GM19395 (cell line): ENCODE measurements at regions not wholly inside any gene's neighbourhood (a gene's known extent, or its start where the extent isn't known, plus 50 kb on each side); places are given as distances from the start of the nearest gene placed in this dataset.

ENCODE experiments used
- ATAC-seq: cut with Tn5 transposase; IDR thresholded peaks from one replicate; pipeline ENCODE4 v1.9.1; 2021; ENCODE audit warnings: mild to moderate bottlenecking, moderate library complexity; ENCODE audit not compliant: unreplicated experiment

- no peak for ATAC-seq
Measured at GRCh38 chr3:68328049-68328448, 604.3 kb downstream of the TAFA4 start.

- ATAC-seq, result no peak
Measured at GRCh38 chr3:68315964-68316363, 616.4 kb downstream of the TAFA4 start.

GRCh38 chr3:68315546-68315945 lies 616.8 kb downstream of the TAFA4 start:
- ATAC-seq, result no peak

DNA sequence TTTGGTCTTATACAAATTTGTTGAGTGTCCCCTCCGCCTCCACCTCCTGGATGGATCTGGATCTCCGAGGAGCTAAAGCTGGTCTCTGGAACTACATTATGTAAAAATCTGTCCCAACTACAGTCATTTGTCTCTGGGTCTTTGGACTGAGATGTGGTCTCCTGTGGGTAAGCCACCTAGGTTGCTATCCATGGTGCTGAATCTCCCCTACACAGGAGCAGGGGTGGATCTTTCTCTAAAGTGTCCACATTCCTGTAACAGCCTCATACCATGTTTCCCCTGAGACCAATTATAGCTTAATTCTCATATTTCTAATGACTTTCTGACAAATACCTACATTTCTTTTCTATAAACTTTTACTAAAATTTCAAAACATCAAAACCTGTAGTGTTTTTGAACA lies 625.8 kb downstream of the TAFA4 start:
- no peak for ATAC-seq

- ATAC-seq, result no peak
Measured at GRCh38 chr3:68295457-68295856, 636.9 kb downstream of the TAFA4 start.

- ATAC-seq, result no peak
Measured at GRCh38 chr3:68290333-68290732, 635.9 kb upstream of the SUCLG2 start.

GRCh38 chr3:68288085-68288484 lies 633.7 kb upstream of the SUCLG2 start:
- no peak for ATAC-seq

DNA sequence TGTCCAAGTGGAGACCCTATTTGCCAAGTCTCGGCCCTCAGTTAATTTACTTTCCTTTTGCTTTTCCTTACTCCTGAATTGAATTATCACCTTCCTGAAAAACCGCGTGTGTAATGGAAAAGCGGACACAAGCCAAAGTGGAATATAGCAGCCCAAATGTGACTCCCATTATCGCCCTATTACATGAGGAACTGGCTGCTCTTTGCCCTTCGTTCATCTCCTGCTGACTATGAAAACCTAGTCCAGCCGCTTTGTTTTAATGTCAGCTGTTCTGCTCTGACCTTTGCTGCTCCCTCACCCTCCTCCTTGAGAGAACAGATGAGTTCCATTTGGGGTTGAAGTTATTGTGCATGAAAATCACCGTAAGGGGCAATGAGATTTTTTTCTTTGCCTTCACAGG lies 632.7 kb upstream of the SUCLG2 start:
- no peak for ATAC-seq

GRCh38 chr3:68274286-68274685 lies 619.9 kb upstream of the SUCLG2 start:
- ATAC-seq, result no peak

DNA sequence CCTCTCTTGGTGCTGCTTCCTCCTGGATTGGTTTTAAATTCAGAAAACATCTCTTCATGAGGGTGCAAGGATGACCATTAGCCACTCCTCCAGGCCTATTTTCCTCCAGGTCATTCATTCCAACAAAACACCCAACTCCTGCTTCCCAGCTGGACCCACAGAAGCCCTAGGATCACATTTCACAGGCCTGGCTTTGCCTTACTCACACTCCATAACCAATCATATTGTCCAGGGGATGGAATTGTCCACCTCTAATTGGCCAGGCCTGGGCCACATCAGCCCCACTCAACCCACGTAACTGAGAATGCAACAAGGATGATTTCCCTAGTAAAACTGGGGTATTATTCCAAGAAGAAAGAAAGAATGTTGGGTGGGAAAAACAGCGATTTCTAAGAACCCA lies 616.7 kb upstream of the SUCLG2 start:
- ATAC-seq, result no peak

DNA sequence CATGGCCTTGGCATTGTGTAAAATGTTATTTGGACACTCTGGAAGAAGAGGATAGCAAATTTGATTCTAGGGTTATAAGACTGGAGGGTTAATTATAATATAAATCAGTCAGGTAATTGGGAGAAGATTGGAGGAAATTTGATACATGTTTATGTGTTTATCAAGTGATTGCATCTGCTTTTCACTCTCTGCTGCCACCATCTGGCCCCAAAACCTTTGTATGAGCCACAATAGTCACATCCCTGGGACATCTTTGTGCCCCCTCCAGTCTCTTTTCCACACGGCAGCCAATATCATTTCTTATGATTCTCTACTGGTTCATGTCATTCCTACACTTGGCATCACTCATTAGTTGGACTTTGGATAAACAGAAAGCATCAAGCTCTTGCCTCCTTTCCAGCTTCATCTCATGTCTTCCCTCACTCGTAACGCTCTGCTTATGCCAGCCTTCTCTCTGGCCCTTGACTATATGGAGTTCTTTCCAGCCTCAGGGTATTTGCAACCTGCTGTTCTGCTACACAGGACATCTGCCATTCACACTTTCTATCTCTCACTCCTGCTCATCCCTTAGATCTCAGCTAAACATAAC lies 602.3 kb upstream of the SUCLG2 start:
- ATAC-seq, result no peak

DNA sequence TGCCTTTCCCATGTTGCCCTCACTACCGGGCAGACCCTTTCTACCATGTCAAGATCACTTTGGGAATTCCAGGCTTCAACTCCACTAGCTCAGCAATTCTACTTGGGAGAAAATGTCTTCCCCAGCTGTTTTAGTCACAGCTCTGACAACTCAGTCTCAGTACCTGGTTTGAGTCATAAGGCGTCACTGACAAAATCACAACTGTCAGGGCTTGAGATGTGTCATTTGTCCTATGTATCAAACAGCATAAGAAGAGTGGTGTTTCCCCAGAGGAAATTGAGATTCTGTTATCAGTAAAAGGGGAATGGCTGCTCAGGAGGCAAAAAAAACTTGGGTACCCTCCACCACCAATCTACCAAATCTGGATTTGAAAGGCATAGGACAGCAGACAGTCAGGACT lies 594.9 kb upstream of the SUCLG2 start:
- ATAC-seq, result no peak

DNA sequence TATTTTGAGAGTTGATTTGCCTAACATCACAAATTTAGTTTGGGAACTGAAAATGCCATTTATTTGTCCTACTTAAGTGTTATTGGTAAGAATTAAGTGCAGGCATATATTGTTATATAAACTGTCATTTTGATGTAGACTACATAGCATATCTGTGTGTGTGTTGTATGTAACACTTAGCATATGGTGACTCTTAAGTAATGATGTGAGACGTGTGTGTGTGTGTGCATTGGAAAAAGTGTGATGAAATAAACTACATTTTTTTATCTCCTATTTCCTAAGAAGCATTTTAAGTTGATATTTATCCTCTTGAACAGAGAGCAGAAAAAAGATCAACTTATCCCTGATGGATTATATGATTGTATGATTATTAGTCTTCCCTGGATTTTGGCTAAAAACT lies 588.2 kb upstream of the SUCLG2 start:
- ATAC-seq, result no peak

DNA sequence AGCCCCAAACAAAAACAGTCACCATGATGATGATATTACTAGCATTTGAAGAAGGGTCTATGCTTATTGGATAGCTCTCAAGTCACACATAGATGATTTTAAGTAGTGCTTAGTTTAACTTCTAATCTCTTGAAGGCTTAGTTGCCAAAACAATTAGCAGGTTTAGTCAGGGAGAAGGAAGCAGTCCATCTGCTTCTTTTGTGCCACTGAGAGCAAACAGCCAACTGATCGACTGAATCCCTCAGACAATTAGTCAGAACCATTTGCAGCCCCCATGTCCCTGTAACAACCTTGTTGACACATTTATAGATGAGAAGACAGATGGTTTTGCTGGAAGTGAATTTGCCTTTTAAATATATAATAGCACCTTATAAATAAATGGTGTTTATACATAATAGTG lies 585.1 kb upstream of the SUCLG2 start:
- no peak for ATAC-seq

- no peak for ATAC-seq
Measured at GRCh38 chr3:68234076-68234780, 579.8 kb upstream of the SUCLG2 start.

GRCh38 chr3:68228856-68229255 lies 574.4 kb upstream of the SUCLG2 start:
- no peak for ATAC-seq

- no peak for ATAC-seq
Measured at GRCh38 chr3:68220832-68221231, 566.4 kb upstream of the SUCLG2 start.

DNA sequence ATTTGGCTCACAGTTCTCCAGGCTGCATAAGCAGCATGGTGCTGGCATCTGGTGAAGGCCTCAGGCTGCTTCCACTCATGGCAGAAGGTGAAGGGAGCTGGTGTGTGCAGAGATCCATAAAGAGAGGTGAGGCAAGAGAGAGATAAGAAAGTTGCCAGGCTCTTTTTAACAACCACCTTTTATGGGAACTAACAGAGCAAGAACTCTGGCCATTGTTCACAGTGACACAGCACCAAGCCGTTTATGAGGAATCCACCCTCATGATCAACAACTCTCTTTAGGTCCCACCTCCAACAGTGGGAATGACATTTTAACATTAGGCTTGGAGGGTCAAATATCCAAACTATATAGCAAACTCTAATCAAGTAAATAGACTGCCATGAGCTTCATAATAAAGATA lies 557.2 kb upstream of the SUCLG2 start:
- no peak for ATAC-seq

GRCh38 chr3:68210635-68211034 lies 556.2 kb upstream of the SUCLG2 start:
- no peak for ATAC-seq

GRCh38 chr3:68207327-68207726 lies 552.9 kb upstream of the SUCLG2 start:
- no peak for ATAC-seq

DNA sequence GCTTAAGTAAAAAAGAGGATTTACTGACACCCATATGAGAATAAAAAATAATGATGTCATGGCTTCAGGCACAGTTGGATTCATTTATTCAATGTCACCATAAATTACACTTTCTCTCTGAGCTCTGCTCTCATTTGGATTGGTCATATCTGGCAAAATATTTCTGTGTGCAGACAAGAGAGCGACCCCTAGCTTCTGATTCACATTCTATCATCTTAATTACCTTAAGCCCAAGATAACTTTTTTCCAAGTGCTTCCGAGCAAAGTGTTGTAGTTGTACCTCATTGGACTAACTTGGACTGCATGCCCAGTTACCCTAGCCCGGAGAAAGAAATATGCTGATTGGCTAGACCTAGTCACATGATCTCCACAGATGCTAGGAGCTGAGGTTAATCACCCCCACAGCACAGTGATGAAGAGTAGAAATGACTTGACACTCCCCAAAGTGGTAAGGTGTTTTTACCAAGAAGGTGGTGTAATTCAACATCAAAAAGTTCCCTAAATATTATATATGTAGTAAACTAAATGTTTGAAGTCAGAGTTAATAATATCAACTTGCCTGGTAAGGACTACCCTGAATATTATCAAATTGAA lies 552.2 kb upstream of the SUCLG2 start:
- no peak for ATAC-seq

GRCh38 chr3:68186733-68187132 lies 532.3 kb upstream of the SUCLG2 start:
- ATAC-seq, result no peak

DNA sequence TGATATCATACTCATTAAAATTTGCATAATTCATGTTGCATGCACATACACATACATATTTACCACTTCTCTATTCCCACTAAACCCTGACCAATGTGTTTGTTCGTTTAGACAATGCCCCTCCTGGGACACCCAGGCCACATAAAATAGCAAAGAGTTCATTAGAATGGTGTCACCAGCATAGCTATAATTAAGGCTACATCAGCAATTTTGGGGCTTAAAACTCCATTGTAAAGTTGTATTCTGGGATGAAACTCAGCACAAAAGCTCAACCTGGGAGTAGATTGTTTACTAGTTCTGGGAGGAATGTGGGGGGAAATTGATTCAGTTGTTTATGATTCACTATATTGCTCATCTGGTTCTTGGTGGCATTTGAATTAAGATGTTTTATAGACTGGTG lies 522.2 kb upstream of the SUCLG2 start:
- ATAC-seq, result no peak
